ENCODE measurements at regions not wholly inside any gene's neighbourhood (a gene's known extent, or its start where the extent isn't known, plus 50 kb on each side); places are given as distances from the start of the nearest gene placed in this dataset.
A peak's percentile ranks its signal among the peaks of the same experiment; 100 is the strongest.

DNA sequence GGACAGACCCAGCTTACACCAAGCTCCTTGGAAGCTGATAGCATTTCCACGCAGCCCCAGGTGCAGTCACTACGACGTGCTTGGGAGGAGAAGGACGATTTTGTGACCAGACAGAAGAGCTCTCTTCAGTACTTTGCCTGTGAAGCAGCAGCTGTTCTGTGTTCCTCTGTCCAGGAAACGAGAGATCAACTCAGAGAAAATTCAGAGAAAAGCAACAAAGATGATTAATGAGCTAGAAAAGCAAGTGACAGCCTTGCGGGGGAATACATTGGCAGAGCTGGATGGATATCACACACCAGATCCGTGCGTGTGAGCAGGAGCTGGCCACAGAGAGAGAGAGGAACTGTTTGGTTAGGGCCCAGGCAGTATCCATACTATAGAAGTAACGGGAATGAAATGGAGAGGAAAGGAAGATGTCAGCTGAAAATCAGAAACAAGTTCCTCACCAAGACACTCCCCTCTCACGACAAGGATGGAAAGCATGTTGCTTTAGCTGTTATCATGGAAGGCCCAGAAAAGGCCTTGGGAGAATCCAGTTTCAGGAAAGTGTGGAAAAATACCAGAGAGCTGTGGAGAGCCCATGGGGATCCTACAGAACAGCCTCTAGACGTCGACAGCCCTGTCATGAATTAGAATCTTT is 106.2 kb downstream of the TOMM20 start (continued):
- no peak for TF ChIP-seq ZNF318 (IDR thresholded peaks at IDR 0.05; ENCODE audit: borderline replicate concordance in 1 of 2, low read depth in 1 of 2)
- TF ChIP-seq CHAMP1 (IDR thresholded peaks at IDR 0.05), result no peak
- TF ChIP-seq SMARCB1 (IDR thresholded peaks at IDR 0.05; ENCODE audit: insufficient read length, low read depth), result no peak
- TF ChIP-seq FOXP1 (CRISPR knock-in tag; IDR thresholded peaks at IDR 0.05), result no peak
- TF ChIP-seq RAD51 (IDR thresholded peaks at IDR 0.05; ENCODE audit: borderline replicate concordance, low read depth), result no peak
- TF ChIP-seq ETV6 (IDR thresholded peaks at IDR 0.05; ENCODE audit: borderline replicate concordance in 1 of 2, low read depth in 2 of 2, low read length in 1 of 2), result no peak
- TF ChIP-seq ETV6 (CRISPR knock-in tag; IDR thresholded peaks at IDR 0.05; ENCODE audit: borderline replicate concordance), result no peak
- TF ChIP-seq, protein P1, sequence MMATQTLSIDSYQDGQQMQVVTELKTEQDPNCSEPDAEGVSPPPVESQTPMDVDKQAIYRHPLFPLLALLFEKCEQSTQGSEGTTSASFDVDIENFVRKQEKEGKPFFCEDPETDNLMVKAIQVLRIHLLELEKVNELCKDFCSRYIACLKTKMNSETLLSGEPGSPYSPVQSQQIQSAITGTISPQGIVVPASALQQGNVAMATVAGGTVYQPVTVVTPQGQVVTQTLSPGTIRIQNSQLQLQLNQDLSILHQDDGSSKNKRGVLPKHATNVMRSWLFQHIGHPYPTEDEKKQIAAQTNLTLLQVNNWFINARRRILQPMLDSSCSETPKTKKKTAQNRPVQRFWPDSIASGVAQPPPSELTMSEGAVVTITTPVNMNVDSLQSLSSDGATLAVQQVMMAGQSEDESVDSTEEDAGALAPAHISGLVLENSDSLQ (IDR thresholded peaks at IDR 0.05), result peak; percentile 96
- no peak for TF ChIP-seq TAL1 (IDR thresholded peaks at IDR 0.05)
- no peak for TF ChIP-seq ZC3H4 (CRISPR knock-in tag; IDR thresholded peaks at IDR 0.05; ENCODE audit: borderline replicate concordance)
- TF ChIP-seq KDM4B (IDR thresholded peaks at IDR 0.05; ENCODE audit: borderline replicate concordance in 2 of 2, low read depth in 1 of 2), result no peak
- TF ChIP-seq, protein P2, sequence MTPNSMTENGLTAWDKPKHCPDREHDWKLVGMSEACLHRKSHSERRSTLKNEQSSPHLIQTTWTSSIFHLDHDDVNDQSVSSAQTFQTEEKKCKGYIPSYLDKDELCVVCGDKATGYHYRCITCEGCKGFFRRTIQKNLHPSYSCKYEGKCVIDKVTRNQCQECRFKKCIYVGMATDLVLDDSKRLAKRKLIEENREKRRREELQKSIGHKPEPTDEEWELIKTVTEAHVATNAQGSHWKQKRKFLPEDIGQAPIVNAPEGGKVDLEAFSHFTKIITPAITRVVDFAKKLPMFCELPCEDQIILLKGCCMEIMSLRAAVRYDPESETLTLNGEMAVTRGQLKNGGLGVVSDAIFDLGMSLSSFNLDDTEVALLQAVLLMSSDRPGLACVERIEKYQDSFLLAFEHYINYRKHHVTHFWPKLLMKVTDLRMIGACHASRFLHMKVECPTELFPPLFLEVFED (CRISPR knock-in tag; conservative IDR thresholded peaks at IDR 0.05), result no peak
- no peak for TF ChIP-seq TFAM (CRISPR knock-in tag; conservative IDR thresholded peaks at IDR 0.05)
- TF ChIP-seq, protein P3, sequence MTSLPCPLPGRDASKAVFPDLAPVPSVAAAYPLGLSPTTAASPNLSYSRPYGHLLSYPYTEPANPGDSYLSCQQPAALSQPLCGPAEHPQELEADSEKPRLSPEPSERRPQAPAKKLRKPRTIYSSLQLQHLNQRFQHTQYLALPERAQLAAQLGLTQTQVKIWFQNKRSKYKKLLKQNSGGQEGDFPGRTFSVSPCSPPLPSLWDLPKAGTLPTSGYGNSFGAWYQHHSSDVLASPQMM (CRISPR knock-in tag; IDR thresholded peaks at IDR 0.05), result no peak

Data from K562 (cell line).